Peyer's patch (tissue), 4 donors: ENCODE measurements at regions not wholly inside any gene's neighbourhood (a gene's known extent, or its start where the extent isn't known, plus 50 kb on each side); places are given as distances from the start of the nearest gene placed in this dataset.

ENCODE experiments used
- DNase-seq, 3 donors: peaks; one replicate each; pipeline ENCODE4 v3.0.0-alpha.2; 2017 to 2019
- H3K27ac ChIP-seq, 4 donors: fragments of 200-600 bp; sonication (generic); one replicate each; pipeline ENCODE4 v1.5.1; 2016 to 2019
- H3K27me3 ChIP-seq, 2 donors: fragments of 200-600 bp; sonication (generic); one replicate each; pipeline ENCODE4 v1.5.1; 2019
- H3K36me3 ChIP-seq, 3 donors: fragments of 200-600 bp; sonication (generic); one replicate each; pipeline ENCODE4 v1.5.1; 2016 to 2019
- H3K4me1 ChIP-seq, 4 donors: fragments of 200-600 bp; sonication (generic); one replicate each; pipeline ENCODE4 v1.5.1; 2016 to 2019
- H3K4me3 ChIP-seq, 4 donors: fragments of 200-600 bp; sonication (generic); 1 replicate in 3 of 4; 2 replicates in 1 of 4; pipeline ENCODE4 v1.5.1; 2016 to 2019; ENCODE audit warnings: mild to moderate bottlenecking in 1 of 4
- H3K9me3 ChIP-seq, 4 donors: fragments of 200-600 bp; sonication (generic); one replicate each; pipeline ENCODE4 v1.5.1; 2016 to 2019; ENCODE audit warnings: mild to moderate bottlenecking in 1 of 4
- POLR2A ChIP-seq, 2 donors: fragments of 450-650 bp; IDR thresholded peaks; one replicate each; pipeline ENCODE4 v1.5.1; 2017; ENCODE audit warnings: antibody characterized with exemption in 2 of 2, mild to moderate bottlenecking in 2 of 2, moderate library complexity in 2 of 2
- TF ChIP-seq, protein P1 (sequence below), 6 experiments: fragments of 450-650 bp in 4 of 6; fragments of 200-600 bp in 2 of 6; sonication (generic) in 1 of 6; IDR thresholded peaks; one replicate each; pipeline ENCODE4 v1.5.1; 2017 to 2019; ENCODE audit warnings: antibody characterized with exemption in 6 of 6, mild to moderate bottlenecking in 3 of 6, moderate library complexity in 1 of 6

DNA sequence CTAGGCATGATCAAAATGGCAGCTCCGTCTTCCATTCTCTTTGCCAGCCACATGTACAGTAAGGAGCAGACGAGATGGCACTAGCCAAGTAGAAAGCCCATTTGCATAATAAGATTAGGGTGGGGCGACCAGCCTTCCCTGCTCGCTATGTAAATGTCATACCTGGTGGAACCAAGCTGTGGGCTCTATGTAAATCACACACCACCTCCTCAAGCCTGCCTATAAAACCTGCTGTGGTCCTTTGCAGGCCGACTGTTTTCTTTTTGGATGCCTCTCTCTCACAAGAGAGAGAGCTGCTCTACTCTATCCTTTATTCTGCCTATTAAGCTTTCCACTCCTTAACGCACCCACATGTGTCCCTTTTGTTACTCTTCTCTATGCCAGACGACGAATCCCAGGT is 1472.7 kb downstream of the ARAP2 start:
- DNase-seq, result no peak
- no peak overlapping the region for H3K27ac ChIP-seq
- no peaks in the 10 kb centered on the region for H3K9me3 ChIP-seq
- H3K4me1 ChIP-seq, result no peaks in the 10 kb centered on the region
- H3K27me3 ChIP-seq, result no peaks in the 10 kb centered on the region
- TF ChIP-seq POLR2A (IDR thresholded peaks at IDR 0.05), result no peak
- TF ChIP-seq, protein P1, sequence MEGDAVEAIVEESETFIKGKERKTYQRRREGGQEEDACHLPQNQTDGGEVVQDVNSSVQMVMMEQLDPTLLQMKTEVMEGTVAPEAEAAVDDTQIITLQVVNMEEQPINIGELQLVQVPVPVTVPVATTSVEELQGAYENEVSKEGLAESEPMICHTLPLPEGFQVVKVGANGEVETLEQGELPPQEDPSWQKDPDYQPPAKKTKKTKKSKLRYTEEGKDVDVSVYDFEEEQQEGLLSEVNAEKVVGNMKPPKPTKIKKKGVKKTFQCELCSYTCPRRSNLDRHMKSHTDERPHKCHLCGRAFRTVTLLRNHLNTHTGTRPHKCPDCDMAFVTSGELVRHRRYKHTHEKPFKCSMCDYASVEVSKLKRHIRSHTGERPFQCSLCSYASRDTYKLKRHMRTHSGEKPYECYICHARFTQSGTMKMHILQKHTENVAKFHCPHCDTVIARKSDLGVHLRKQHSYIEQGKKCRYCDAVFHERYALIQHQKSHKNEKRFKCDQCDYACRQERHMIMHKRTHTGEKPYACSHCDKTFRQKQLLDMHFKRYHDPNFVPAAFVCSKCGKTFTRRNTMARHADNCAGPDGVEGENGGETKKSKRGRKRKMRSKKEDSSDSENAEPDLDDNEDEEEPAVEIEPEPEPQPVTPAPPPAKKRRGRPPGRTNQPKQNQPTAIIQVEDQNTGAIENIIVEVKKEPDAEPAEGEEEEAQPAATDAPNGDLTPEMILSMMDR (IDR thresholded peaks at IDR 0.05), result no peak
- no peaks in the 10 kb centered on the region for H3K36me3 ChIP-seq
- no peak overlapping the region for H3K4me3 ChIP-seq

DNA sequence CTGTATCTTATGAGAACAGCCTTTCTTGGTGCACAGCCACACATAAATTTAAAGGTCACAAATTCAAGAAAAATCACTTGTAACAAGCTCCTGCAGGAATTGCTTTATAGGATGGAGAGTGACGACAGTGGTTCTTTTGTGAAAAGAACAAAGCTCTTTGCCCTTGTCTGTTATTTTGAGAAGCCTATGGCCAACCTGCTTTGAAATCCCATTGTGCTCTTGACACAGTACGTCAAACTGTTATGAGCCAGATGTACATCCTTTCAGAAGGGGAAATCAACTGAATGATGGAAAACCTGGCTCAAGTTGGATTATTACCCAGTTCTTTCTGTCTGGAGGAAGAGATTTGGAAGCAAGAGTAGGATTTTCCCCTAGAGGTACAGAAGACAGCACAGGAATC is 1454.2 kb downstream of the ARAP2 start:
- H3K4me1 ChIP-seq, result no peaks in the 10 kb centered on the region
- no peak for DNase-seq
- no peak for TF ChIP-seq POLR2A (IDR thresholded peaks at IDR 0.05)
- TF ChIP-seq, protein P1 (IDR thresholded peaks at IDR 0.05), result no peak

DNA sequence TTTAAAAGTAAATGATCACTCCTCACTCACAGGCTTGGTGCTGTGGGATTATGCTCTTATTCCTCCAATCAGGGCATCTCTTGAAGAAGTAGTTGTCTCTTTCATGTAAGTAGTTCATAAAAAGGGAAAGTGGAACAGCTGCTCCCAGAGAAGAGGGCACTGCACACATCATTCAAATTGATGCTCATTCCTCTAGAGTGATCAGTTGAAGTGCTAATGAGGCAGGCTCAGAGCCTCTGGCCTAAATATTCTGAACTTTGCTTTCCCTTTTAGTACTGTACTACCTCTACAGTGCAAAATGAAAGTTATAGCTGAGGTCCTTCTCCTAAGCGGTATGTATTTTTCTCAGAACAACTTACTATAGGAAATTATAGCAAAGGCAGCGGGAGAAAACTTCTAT is 1453.1 kb downstream of the ARAP2 start:
- Histone ChIP-seq H3K4me3 (no peak overlapping the region), H3K27ac (no peak overlapping the region), H3K9me3 (peaks cover 0 to 3% (median 0%) of the 10 kb centered on the region in 4 donors), H3K27me3 (no peaks in the 10 kb centered on the region), H3K4me1 (no peaks in the 10 kb centered on the region), H3K36me3 (no peaks in the 10 kb centered on the region)
- no peak for DNase-seq
- no peak for TF ChIP-seq POLR2A (IDR thresholded peaks at IDR 0.05)
- TF ChIP-seq, protein P1 (IDR thresholded peaks at IDR 0.05), result no peak

More for the DNA sequence above, 1454.2 kb downstream of the ARAP2 start:
- Histone ChIP-seq H3K9me3 (peaks cover 0 to 3% (median 0%) of the 10 kb centered on the region in 4 donors), H3K27ac (no peak overlapping the region), H3K4me3 (no peak overlapping the region), H3K36me3 (no peaks in the 10 kb centered on the region), H3K27me3 (no peaks in the 10 kb centered on the region)

DNA sequence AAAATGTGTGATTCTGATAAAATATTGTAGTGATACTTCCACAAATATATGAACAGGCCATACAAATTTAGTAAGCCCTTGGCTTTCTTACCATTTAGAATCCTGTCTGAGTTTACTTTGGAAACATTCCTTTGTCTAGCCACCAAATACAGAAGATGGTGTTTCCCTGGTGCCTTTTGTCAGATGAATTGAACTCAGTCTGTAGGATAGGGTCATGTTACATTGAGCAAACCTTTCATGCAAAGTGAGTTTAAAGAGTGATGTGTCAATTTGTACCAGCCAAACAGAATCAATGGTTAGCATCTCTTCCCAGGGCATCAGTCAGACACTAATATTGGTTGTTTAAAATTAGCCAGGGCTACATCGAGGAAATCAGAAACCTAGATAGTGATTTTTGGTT is 1443.4 kb downstream of the ARAP2 start:
- no peaks in the 10 kb centered on the region for H3K27me3 ChIP-seq
- H3K36me3 ChIP-seq, result no peaks in the 10 kb centered on the region
- H3K9me3 ChIP-seq, result peaks cover 0 to 3% (median 0%) of the 10 kb centered on the region in 4 donors
- H3K27ac ChIP-seq, result no peak overlapping the region
- no peak for DNase-seq
- no peak overlapping the region for H3K4me3 ChIP-seq
- no peak for TF ChIP-seq POLR2A (IDR thresholded peaks at IDR 0.05)
- TF ChIP-seq, protein P1 (IDR thresholded peaks at IDR 0.05), result no peak
- no peaks in the 10 kb centered on the region for H3K4me1 ChIP-seq

DNA sequence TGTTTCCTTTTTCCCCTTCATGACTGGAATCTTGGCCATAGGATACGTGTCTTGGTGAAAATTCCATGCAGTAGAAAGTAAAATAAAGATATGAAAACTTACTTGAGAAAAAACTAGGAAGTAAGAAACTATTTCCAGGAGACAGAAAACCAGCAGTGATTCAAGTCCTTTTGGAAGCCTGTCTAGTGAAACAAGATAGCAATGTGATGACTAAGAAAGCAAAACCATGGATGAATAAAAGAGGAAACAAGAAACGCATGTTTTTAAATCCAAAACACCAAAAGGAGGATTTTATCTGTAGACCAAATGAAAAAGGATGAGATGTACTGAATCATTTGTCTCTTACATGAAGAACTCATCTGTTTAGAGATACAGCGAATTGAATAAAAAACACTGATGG is 1430.0 kb downstream of the ARAP2 start:
- Histone ChIP-seq H3K27ac (no peak overlapping the region), H3K9me3 (peaks cover 0 to 7% (median 0%) of the 10 kb centered on the region in 4 donors), H3K27me3 (no peaks in the 10 kb centered on the region), H3K4me3 (no peak overlapping the region), H3K36me3 (no peaks in the 10 kb centered on the region), H3K4me1 (no peaks in the 10 kb centered on the region)
- TF ChIP-seq POLR2A (IDR thresholded peaks at IDR 0.05), result no peak
- TF ChIP-seq, protein P1 (IDR thresholded peaks at IDR 0.05), result no peak
- no peak for DNase-seq

DNA sequence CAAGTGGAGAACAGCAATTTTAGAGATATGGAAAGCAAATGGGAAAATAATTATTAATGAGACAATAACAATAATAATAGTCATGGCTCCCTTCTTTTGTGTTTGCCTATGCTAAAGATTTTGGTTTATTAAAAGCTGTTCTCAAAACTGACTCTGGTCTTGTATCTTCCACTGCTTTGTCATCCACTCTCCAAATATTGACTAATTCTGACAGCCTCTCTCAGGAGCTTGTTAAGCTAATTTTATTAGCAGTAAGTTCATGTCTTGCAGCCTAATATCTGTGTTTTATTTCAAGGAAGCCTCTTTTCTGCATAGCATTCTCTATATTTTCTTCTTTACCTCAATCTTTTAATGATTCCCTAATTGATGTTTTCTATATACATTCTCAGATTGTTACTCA is 1419.8 kb downstream of the ARAP2 start:
- no peak for DNase-seq
- Histone ChIP-seq H3K27ac (no peak overlapping the region), H3K27me3 (no peaks in the 10 kb centered on the region), H3K4me3 (no peak overlapping the region), H3K36me3 (no peaks in the 10 kb centered on the region), H3K9me3 (no peaks in the 10 kb centered on the region), H3K4me1 (no peaks in the 10 kb centered on the region)
- no peak for TF ChIP-seq POLR2A (IDR thresholded peaks at IDR 0.05)
- TF ChIP-seq, protein P1 (IDR thresholded peaks at IDR 0.05), result no peak
